IPS DF 6.9 (cell line): ENCODE measurements at regions not wholly inside any gene's neighbourhood (a gene's known extent, or its start where the extent isn't known, plus 50 kb on each side); places are given as distances from the start of the nearest gene placed in this dataset.

Source experiments
- DNase-seq: peaks from one replicate; pipeline ENCODE4 v3.0.0-alpha.2; 2013; ENCODE audit warnings: low read depth, low spot score
- H3K27ac ChIP-seq: one replicate; pipeline ENCODE4 v1.5.1; 2013; ENCODE audit warnings: low read length, control low read depth
- H3K27me3 ChIP-seq: 2 replicates; pipeline ENCODE4 v1.6.1; 2013; ENCODE audit warnings: mild to moderate bottlenecking, low read length; ENCODE audit not compliant: control insufficient read depth, insufficient read depth
- H3K36me3 ChIP-seq: 2 replicates; pipeline ENCODE4 v1.6.1; 2013; ENCODE audit warnings: low read length; ENCODE audit not compliant: control insufficient read depth, insufficient read depth
- H3K4me1 ChIP-seq: 2 replicates; pipeline ENCODE4 v1.6.1; 2013; ENCODE audit warnings: low read length; ENCODE audit not compliant: control insufficient read depth, insufficient read depth
- H3K4me3 ChIP-seq: 2 replicates; pipeline ENCODE4 v1.5.1; 2013; ENCODE audit warnings: mild to moderate bottlenecking, low read length
- H3K9me3 ChIP-seq: 2 replicates; pipeline ENCODE4 v1.6.1; 2013; ENCODE audit warnings: low read length, inconsistent platforms; ENCODE audit not compliant: control insufficient read depth, insufficient read depth
- WGBS: extraction: QIAGEN DNeasy Blood & Tissue Kit; methylation state at CpG from one replicate; pipeline ENCODE4 v1.1.7; 2013; ENCODE audit warnings: mixed read lengths, missing lambda C conversion rate; ENCODE audit not compliant: insufficient read length, insufficient coverage; 5-methylcytosine and 5-hydroxymethylcytosine counted together

GRCh38 chr5:121174351-121174750, 677.3 kb upstream of the FTMT start:
- H3K4me1 ChIP-seq: no peaks in the 10 kb centered on the region
- H3K27ac ChIP-seq: no peak overlapping the region
- DNase-seq: no peak
- H3K4me3 ChIP-seq: no peak overlapping the region
- H3K27me3 ChIP-seq: no peaks in the 10 kb centered on the region
- H3K9me3 ChIP-seq: no peaks in the 10 kb centered on the region
- no peaks in the 10 kb centered on the region for H3K36me3 ChIP-seq
- WGBS: no CpG with 5 or more reads among the region's 1 CpG

GRCh38 chr5:121175986-121176385, 675.7 kb upstream of the FTMT start:
- DNase-seq: no peak
- Histone ChIP-seq H3K4me1 (no peaks in the 10 kb centered on the region), H3K27me3 (no peaks in the 10 kb centered on the region), H3K9me3 (no peaks in the 10 kb centered on the region), H3K27ac (no peak overlapping the region), H3K36me3 (no peaks in the 10 kb centered on the region), H3K4me3 (no peak overlapping the region)
- WGBS: no CpG with 5 or more reads among the region's 3 CpGs

DNA sequence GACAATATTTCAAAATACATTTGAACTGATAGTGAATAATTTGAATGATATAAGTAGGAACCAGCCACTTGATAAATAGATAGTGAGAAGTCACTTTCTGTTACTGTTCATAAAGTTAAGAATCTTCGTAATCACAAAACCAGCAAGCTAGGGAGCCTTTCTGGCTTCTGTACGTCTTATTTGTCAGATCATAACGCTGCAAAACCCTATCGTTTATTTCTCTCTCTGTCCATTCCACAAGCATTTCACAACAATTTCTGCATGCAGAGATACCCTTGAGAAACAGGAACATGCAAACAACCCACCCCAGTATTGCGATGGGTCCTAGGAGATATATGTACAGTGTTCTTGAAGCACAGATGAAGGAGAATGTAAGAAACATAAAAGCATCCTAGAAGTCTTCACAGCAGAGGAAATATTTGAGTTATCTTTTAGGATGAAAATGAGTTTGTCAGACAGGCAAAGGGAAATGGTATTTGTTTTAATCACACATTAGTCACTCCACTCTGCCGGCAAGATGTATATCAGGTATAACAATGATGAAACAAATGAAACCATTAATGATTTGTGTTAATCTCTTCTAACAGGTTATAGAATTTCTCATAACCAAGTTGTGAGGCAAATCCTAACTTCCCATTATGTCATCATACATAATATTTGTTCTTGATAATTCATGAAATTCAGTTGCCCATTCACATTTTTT, 668.7 kb upstream of the FTMT start:
- no peaks in the 10 kb centered on the region for H3K9me3 ChIP-seq
- no CpG with 5 or more reads among the region's 6 CpGs for WGBS
- H3K27me3 ChIP-seq: no peaks in the 10 kb centered on the region
- no peak overlapping the region for H3K27ac ChIP-seq
- DNase-seq: no peak
- H3K4me3 ChIP-seq: no peak overlapping the region
- H3K36me3 ChIP-seq: no peaks in the 10 kb centered on the region
- H3K4me1 ChIP-seq: no peaks in the 10 kb centered on the region

DNA sequence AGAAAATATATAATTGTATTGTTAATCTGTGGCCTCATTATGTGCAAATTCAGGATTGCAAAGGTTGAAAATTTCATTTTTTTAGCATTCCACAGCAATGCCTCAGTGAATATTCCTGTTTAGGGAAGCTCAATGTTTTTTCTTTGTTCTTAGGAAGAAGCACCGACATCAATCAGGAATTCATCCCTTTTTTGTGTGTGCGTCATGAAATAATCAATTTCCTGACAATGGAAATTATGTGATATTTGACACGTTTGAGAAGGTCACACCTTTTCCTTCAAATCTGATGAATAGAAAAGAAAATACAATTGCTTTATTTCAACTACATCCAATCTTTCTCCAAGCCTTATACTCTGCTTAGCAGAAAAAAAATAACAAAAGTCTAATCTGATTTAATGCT, 662.8 kb upstream of the FTMT start:
- H3K27me3 ChIP-seq: no peaks in the 10 kb centered on the region
- WGBS: no CpG with 5 or more reads among the region's 3 CpGs

GRCh38 chr5:121189342-121190305, 662.1 kb upstream of the FTMT start:
- H3K36me3 ChIP-seq: no peaks in the 10 kb centered on the region
- DNase-seq: no peak
- no peak overlapping the region for H3K4me3 ChIP-seq
- H3K4me1 ChIP-seq: no peaks in the 10 kb centered on the region
- WGBS: no CpG with 5 or more reads among the region's 4 CpGs
- no peak overlapping the region for H3K27ac ChIP-seq
- no peaks in the 10 kb centered on the region for H3K27me3 ChIP-seq
- no peaks in the 10 kb centered on the region for H3K9me3 ChIP-seq

More for the DNA sequence above, 662.8 kb upstream of the FTMT start:
- DNase-seq: no peak
- Histone ChIP-seq H3K27ac (no peak overlapping the region), H3K36me3 (no peaks in the 10 kb centered on the region), H3K4me3 (no peak overlapping the region), H3K4me1 (no peaks in the 10 kb centered on the region), H3K9me3 (no peaks in the 10 kb centered on the region)

DNA sequence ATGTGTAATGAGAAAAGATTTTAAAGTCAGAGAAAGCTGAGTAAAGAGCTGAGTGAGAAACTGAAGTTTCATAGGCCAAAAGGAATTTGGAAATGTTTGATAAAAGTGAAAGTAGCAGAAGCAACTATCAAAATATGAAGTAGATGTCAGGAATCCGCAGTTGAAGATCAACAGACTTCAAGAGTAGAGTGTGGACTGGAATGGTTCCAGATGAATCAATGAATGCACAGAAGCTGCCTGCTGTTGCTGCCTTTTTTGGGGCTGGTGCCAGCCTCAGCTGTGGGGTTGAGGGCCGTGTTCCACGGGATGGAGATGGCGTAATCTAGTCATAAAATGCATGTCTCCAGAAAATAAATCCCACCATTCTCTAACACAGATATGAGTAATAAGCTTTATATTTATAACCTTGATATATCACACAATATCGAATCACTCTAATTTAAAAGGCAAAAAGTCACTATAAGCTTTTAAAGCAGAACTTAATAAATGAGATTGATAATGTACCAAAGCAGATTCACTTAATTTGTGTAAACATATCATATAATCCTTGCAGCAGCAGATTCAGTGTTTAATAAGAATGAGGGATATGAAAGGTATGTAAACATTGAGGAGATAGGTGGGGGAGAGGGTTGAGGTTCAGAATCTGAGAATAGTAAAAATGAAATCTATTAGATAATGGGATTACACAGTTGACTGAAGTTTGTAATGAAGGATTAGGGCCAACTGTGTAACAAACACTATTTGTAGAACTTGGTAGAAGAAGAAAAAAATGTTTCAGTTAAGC, 652.3 kb upstream of the FTMT start:
- Histone ChIP-seq H3K27ac (no peak overlapping the region), H3K27me3 (no peaks in the 10 kb centered on the region), H3K4me1 (peaks cover 1% of the 10 kb centered on the region; the same call in 1 of the 2 replicates), H3K36me3 (no peaks in the 10 kb centered on the region), H3K9me3 (no peaks in the 10 kb centered on the region), H3K4me3 (no peak overlapping the region)
- no CpG with 5 or more reads among the region's 5 CpGs for WGBS
- DNase-seq: no peak

- H3K4me1 ChIP-seq: no peaks in the 10 kb centered on the region
- H3K27me3 ChIP-seq: no peaks in the 10 kb centered on the region
- no peaks in the 10 kb centered on the region for H3K9me3 ChIP-seq
- no peaks in the 10 kb centered on the region for H3K36me3 ChIP-seq
- no peak for DNase-seq
- WGBS: no CpG with 5 or more reads among the region's 1 CpG
- no peak overlapping the region for H3K27ac ChIP-seq
- no peak overlapping the region for H3K4me3 ChIP-seq
These were observed 633.6 kb upstream of the FTMT start for GRCh38 chr5:121218086-121218485.

GRCh38 chr5:121221483-121221882, 630.2 kb upstream of the FTMT start:
- DNase-seq: no peak
- Histone ChIP-seq H3K4me1 (no peaks in the 10 kb centered on the region), H3K4me3 (no peak overlapping the region), H3K27ac (no peak overlapping the region), H3K9me3 (no peaks in the 10 kb centered on the region), H3K27me3 (no peaks in the 10 kb centered on the region), H3K36me3 (no peaks in the 10 kb centered on the region)
- WGBS: no CpG with 5 or more reads among the region's 3 CpGs

GRCh38 chr5:121226765-121227164, 624.9 kb upstream of the FTMT start:
- no peak overlapping the region for H3K27ac ChIP-seq
- no peaks in the 10 kb centered on the region for H3K9me3 ChIP-seq
- no peak overlapping the region for H3K4me3 ChIP-seq
- H3K4me1 ChIP-seq: no peaks in the 10 kb centered on the region
- WGBS: no CpG with 5 or more reads among the region's 2 CpGs
- H3K36me3 ChIP-seq: no peaks in the 10 kb centered on the region
- H3K27me3 ChIP-seq: no peaks in the 10 kb centered on the region
- DNase-seq: no peak

DNA sequence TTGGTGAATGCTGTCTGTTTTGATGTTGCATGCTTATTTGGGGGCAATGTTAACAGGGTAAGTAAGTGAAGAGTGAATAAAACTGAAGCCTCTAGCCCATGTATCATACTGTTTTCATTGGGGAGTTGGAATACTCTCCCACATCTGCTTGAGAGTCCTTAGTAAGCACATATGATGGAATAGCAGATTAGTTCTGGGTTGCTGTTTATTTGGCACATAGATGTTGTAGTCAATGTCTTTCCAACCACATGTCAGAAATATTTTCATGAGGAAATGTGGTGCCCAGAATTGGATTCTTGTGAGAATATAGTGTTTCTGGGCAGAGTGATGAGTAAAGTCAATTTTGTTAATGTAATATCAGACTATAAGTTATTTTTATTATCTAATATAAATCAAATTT, 611.7 kb upstream of the FTMT start:
- no peak for DNase-seq
- no peak overlapping the region for H3K4me3 ChIP-seq
- H3K9me3 ChIP-seq: no peaks in the 10 kb centered on the region
- H3K27ac ChIP-seq: no peak overlapping the region
- H3K36me3 ChIP-seq: no peaks in the 10 kb centered on the region
- no peaks in the 10 kb centered on the region for H3K27me3 ChIP-seq
- H3K4me1 ChIP-seq: no peaks in the 10 kb centered on the region
